PC-9 (cell line): ENCODE measurements at regions not wholly inside any gene's neighbourhood (a gene's known extent, or its start where the extent isn't known, plus 50 kb on each side); places are given as distances from the start of the nearest gene placed in this dataset.

Source experiments
- BruUV-seq: library from RNA; stranded (reverse); fragments of 400-500 nt; replicated peaks from 2 replicates; lab custom pipeline; 2021; lab: Mats Ljungman, UMichigan
- CTCF ChIA-PET: fragments of 300-600 bp; sonication (Branson Sonifier 250); formaldehyde crosslinking; loops from one replicate; lab custom pipeline; 2022; ENCODE audit warnings: antibody characterized with exemption; lab: Charles Lee
- POLR2A ChIA-PET: fragments of 300-600 bp; sonication (Branson Sonifier 250); formaldehyde crosslinking; loops from one replicate; lab custom pipeline; 2022; ENCODE audit warnings: antibody characterized with exemption; ENCODE audit not compliant: unreplicated experiment; lab: Charles Lee
- DNase-seq, 2 experiments: peaks; one replicate each; pipeline versions ENCODE4 v3.0.0 to v3.0.0-alpha.2; 2015 to 2022; ENCODE audit warnings: mixed read lengths in 1 of 2
- H2AFZ ChIP-seq: fragments of 200-600 bp; sonication (generic); 2 replicates; pipeline ENCODE4 v1.8.1; 2017; ENCODE audit warnings: antibody characterized with exemption
- H3F3A ChIP-seq: fragments of 200-600 bp; sonication (generic); 2 replicates; pipeline ENCODE4 v1.8.1; 2017; ENCODE audit warnings: antibody characterized with exemption, mild to moderate bottlenecking, low read depth; ENCODE audit not compliant: insufficient read depth
- H3K27ac ChIP-seq: fragments of 200-600 bp; sonication (generic); 2 replicates; pipeline ENCODE4 v1.6.1; 2016; ENCODE audit warnings: mixed run types
- H3K27me3 ChIP-seq: fragments of 200-600 bp; sonication (generic); 2 replicates; pipeline ENCODE4 v1.6.1; 2016; ENCODE audit warnings: low read depth, mixed run types; ENCODE audit not compliant: insufficient read depth
- H3K36me3 ChIP-seq: fragments of 200-600 bp; sonication (generic); 2 replicates; pipeline ENCODE4 v1.6.1; 2016; ENCODE audit warnings: low read depth, mixed run types
- H3K4me1 ChIP-seq: fragments of 200-600 bp; sonication (generic); replicated peaks from 2 replicates; pipeline ENCODE4 v1.6.1; 2016; ENCODE audit warnings: mixed run types; ENCODE audit not compliant: insufficient read depth
- H3K4me2 ChIP-seq: fragments of 200-600 bp; sonication (generic); 2 replicates; pipeline ENCODE4 v1.6.1; 2017; ENCODE audit warnings: mixed run types
- H3K4me3 ChIP-seq: fragments of 200-600 bp; sonication (generic); 2 replicates; pipeline ENCODE4 v1.6.1; 2016; ENCODE audit warnings: mixed run types
- H3K79me2 ChIP-seq: fragments of 200-600 bp; sonication (generic); 2 replicates; pipeline ENCODE4 v1.6.1; 2017; ENCODE audit warnings: low read depth, mixed run types
- H3K9me2 ChIP-seq: fragments of 200-600 bp; sonication (generic); 2 replicates; pipeline ENCODE4 v1.8.1; 2017; ENCODE audit warnings: mild to moderate bottlenecking; ENCODE audit not compliant: insufficient read depth
- H3K9me3 ChIP-seq: fragments of 200-600 bp; sonication (generic); 2 replicates; pipeline ENCODE4 v1.8.1; 2016; ENCODE audit warnings: low read depth; ENCODE audit not compliant: insufficient read depth
- H4K20me1 ChIP-seq: fragments of 200-600 bp; sonication (generic); 2 replicates; pipeline ENCODE4 v1.8.1; 2017; ENCODE audit not compliant: insufficient read depth
- EZH2 ChIP-seq: fragments of 200-600 bp; sonication (generic); IDR thresholded peaks from 2 replicates; pipeline ENCODE4 v1.8.0; 2017; ENCODE audit warnings: antibody characterized with exemption, low read depth
- intact Hi-C: fragments of 100-400 bp; cut with micrococcal nuclease; formaldehyde crosslinking; loops from one replicate; pipeline ENCODE4 v1.10.0; 2022; ENCODE audit not compliant: unreplicated experiment
- TF ChIP-seq, protein P1 (sequence below): fragments of 200-600 bp; sonication (generic); conservative IDR thresholded peaks from 2 replicates; pipeline ENCODE4 v1.6.1; 2017; ENCODE audit warnings: mixed run types, antibody characterized with exemption, mild to moderate bottlenecking, moderate library complexity

DNA sequence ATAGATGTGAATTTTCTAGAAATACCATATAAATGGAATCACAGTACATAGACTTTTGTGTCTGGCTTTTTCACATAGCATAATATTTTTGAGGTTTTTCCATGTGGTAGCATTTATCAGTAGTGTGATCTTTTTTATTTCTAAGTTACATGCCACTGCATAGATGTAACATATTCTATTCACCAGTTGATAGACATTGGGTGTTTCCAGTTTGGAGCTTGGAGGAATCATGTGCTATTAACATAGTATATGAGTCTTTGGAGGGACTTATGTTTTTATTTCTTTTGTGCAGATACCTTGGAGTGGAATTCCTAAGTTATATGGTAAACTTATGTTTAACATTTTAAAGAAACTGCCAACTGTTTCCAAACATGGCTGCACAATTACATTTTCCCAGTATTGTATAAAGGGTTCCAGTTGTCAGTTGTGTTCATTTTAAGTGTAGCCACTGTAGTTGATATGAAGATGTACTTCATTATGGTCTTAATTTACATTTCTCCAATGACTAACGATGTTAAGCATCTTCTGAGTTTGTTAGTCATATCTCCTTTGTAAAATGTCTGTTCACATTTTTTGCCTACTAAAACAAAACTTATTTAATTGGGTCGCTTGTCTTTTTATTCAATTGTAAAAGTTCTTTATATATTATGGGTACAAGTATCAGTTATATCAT, 145.7 kb upstream of the TRPC6 start:
- no peak for TF ChIP-seq EZH2
- TF ChIP-seq, protein P1, sequence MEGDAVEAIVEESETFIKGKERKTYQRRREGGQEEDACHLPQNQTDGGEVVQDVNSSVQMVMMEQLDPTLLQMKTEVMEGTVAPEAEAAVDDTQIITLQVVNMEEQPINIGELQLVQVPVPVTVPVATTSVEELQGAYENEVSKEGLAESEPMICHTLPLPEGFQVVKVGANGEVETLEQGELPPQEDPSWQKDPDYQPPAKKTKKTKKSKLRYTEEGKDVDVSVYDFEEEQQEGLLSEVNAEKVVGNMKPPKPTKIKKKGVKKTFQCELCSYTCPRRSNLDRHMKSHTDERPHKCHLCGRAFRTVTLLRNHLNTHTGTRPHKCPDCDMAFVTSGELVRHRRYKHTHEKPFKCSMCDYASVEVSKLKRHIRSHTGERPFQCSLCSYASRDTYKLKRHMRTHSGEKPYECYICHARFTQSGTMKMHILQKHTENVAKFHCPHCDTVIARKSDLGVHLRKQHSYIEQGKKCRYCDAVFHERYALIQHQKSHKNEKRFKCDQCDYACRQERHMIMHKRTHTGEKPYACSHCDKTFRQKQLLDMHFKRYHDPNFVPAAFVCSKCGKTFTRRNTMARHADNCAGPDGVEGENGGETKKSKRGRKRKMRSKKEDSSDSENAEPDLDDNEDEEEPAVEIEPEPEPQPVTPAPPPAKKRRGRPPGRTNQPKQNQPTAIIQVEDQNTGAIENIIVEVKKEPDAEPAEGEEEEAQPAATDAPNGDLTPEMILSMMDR, result no peak

DNA sequence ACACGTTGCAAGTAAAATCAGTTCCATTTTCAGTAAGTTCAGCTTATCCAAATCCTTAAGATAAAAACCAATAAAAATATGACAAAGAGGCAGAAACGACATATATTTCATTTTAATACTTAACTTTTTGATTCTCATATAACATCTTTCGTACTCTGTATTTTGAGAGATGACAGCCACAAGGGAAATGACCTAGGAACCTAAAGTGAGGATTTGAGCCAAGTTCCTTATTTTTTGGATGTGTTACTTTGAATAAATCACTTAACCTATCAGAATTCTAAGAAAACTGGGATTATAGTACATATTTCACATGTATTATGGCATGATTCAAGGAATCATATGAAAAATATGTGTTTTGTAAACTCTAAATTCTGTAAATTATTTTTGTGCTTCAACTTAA, 143.6 kb upstream of the TRPC6 start:
- no peaks in the 10 kb centered on the region for H3K4me1 ChIP-seq
- H3K4me3 ChIP-seq, result no peak overlapping the region
- no peaks in the 10 kb centered on the region for H4K20me1 ChIP-seq
- intact Hi-C loops, result no loop called here
- H3F3A ChIP-seq, result no peaks in the 10 kb centered on the region
- DNase-seq, result no peak
- H3K27ac ChIP-seq, result no peak overlapping the region
- no peaks in the 10 kb centered on the region for H3K27me3 ChIP-seq
- BruUV-seq, result no TSS peak
- no peaks in the 10 kb centered on the region for H3K36me3 ChIP-seq
- no peaks in the 10 kb centered on the region for H3K9me3 ChIP-seq
- H3K79me2 ChIP-seq, result no peaks in the 10 kb centered on the region
- CTCF ChIA-PET, result no interaction called here
- no peak overlapping the region for H2AFZ ChIP-seq
- 0 out of 2 replicates have a peak, but pooled peaks cover 5% of the 10 kb centered on the region for H3K9me2 ChIP-seq
- TF ChIP-seq, protein P1, result no peak
- TF ChIP-seq EZH2, result no peak
- no peak overlapping the region for H3K4me2 ChIP-seq
- POLR2A ChIA-PET, result no interaction called here

More for the DNA sequence above, 145.7 kb upstream of the TRPC6 start:
- BruUV-seq, result no TSS peak
- DNase-seq, result no peak
- Histone ChIP-seq H3K4me3 (no peak overlapping the region), H4K20me1 (no peaks in the 10 kb centered on the region), H2AFZ (0 out of 2 replicates have a peak overlapping the region, but pooled peaks have one; percentile 2), H3K4me1 (no peaks in the 10 kb centered on the region), H3K9me3 (no peaks in the 10 kb centered on the region), H3F3A (no peaks in the 10 kb centered on the region), H3K4me2 (no peak overlapping the region), H3K36me3 (no peaks in the 10 kb centered on the region), H3K9me2 (0 out of 2 replicates have a peak, but pooled peaks cover 5% of the 10 kb centered on the region), H3K27ac (no peak overlapping the region), H3K27me3 (no peaks in the 10 kb centered on the region), H3K79me2 (no peaks in the 10 kb centered on the region)
- intact Hi-C loops, result no loop called here
- ChIA-PET CTCF (no interaction called here), POLR2A (no interaction called here)

DNA sequence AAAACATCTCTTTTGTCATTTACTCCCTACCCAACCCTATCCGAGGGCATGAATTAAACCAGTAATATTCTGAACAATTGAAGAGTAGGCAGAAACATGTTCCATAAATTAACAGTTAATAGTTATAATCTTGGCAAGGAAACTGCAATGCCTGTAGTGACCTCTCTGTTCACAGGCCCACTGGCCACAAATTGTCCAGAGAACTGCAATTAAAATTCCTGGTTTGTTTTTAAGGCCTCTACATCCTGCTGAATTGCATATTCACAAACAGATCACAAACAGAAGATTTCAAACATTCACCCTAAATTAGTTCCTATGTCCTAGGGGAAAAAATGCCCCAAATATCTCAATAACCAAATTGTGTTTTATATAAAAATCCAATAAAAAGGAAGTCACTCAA, 143.2 kb upstream of the TRPC6 start:
- no TSS peak for BruUV-seq
- Histone ChIP-seq H3K36me3 (no peaks in the 10 kb centered on the region), H2AFZ (no peak overlapping the region), H3K27me3 (no peaks in the 10 kb centered on the region), H3K27ac (no peak overlapping the region), H3F3A (no peaks in the 10 kb centered on the region), H3K9me2 (0 out of 2 replicates have a peak, but pooled peaks cover 5% of the 10 kb centered on the region), H3K4me2 (no peak overlapping the region), H3K9me3 (no peaks in the 10 kb centered on the region), H3K4me1 (no peaks in the 10 kb centered on the region), H3K79me2 (no peaks in the 10 kb centered on the region), H3K4me3 (no peak overlapping the region), H4K20me1 (no peaks in the 10 kb centered on the region)
- intact Hi-C loops, result no loop called here
- ChIA-PET CTCF (no interaction called here), POLR2A (no interaction called here)
- TF ChIP-seq, protein P1, result no peak
- DNase-seq, result no peak
